Stimulated activated CD4-positive, alpha-beta T cell treated with anti-CD3 and anti-CD28 coated beads, Interleukin-4, amount 100 ng/mL, for 4 hours (primary cell): ENCODE measurements at regions not wholly inside any gene's neighbourhood (a gene's known extent, or its start where the extent isn't known, plus 50 kb on each side); places are given as distances from the start of the nearest gene placed in this dataset.

Source experiments
- DNase-seq, 2 experiments: peaks; one replicate each; pipeline ENCODE4 v3.0.0-alpha.2; 2020

GRCh38 chr2:22807872-22808271 lies 577.1 kb upstream of the KLHL29 start:
- no peak for DNase-seq

GRCh38 chr2:22810602-22811001 lies 574.4 kb upstream of the KLHL29 start:
- no peak for DNase-seq

- DNase-seq = no peak
These were observed 572.8 kb upstream of the KLHL29 start for GRCh38 chr2:22812065-22812680.

- DNase-seq = no peak
These were observed 567.8 kb upstream of the KLHL29 start for GRCh38 chr2:22817197-22817596.

- DNase-seq = no peak
These were observed 563.5 kb upstream of the KLHL29 start for GRCh38 chr2:22821458-22821857.

- no peak for DNase-seq
These were observed 562.1 kb upstream of the KLHL29 start for GRCh38 chr2:22822835-22823234.

GRCh38 chr2:22824618-22825017 lies 560.4 kb upstream of the KLHL29 start:
- no peak for DNase-seq

- DNase-seq = no peak
These were observed 558.3 kb upstream of the KLHL29 start for GRCh38 chr2:22826703-22827102.

- no peak for DNase-seq
These were observed 555.2 kb upstream of the KLHL29 start for GRCh38 chr2:22829791-22830190.

GRCh38 chr2:22832196-22832595 lies 552.8 kb upstream of the KLHL29 start:
- no peak for DNase-seq

GRCh38 chr2:22838461-22838860 lies 546.5 kb upstream of the KLHL29 start:
- DNase-seq = no peak

GRCh38 chr2:22842205-22842869 lies 542.6 kb upstream of the KLHL29 start:
- DNase-seq = no peak

- no peak for DNase-seq
These were observed 541.0 kb upstream of the KLHL29 start for GRCh38 chr2:22843919-22844537.

GRCh38 chr2:22850310-22850709 lies 534.7 kb upstream of the KLHL29 start:
- no peak for DNase-seq

GRCh38 chr2:22854588-22854987 lies 530.4 kb upstream of the KLHL29 start:
- no peak for DNase-seq

GRCh38 chr2:22855081-22855480 lies 529.9 kb upstream of the KLHL29 start:
- DNase-seq = no peak

- DNase-seq = no peak
These were observed 529.2 kb upstream of the KLHL29 start for GRCh38 chr2:22855761-22856184.

GRCh38 chr2:22867973-22868372 lies 517.0 kb upstream of the KLHL29 start:
- DNase-seq = no peak

GRCh38 chr2:22878121-22878520 lies 506.9 kb upstream of the KLHL29 start:
- no peak for DNase-seq

GRCh38 chr2:22879009-22879863 lies 505.7 kb upstream of the KLHL29 start:
- DNase-seq = no peak

GRCh38 chr2:22880161-22880560 lies 504.8 kb upstream of the KLHL29 start:
- DNase-seq = no peak

- no peak for DNase-seq
These were observed 503.0 kb upstream of the KLHL29 start for GRCh38 chr2:22882011-22882410.

GRCh38 chr2:22882643-22883042 lies 502.3 kb upstream of the KLHL29 start:
- DNase-seq = no peak

- DNase-seq = no peak
These were observed 501.9 kb upstream of the KLHL29 start for GRCh38 chr2:22883054-22883453.
